ENCODE measurements at regions not wholly inside any gene's neighbourhood (a gene's known extent, or its start where the extent isn't known, plus 50 kb on each side); places are given as distances from the start of the nearest gene placed in this dataset.

GRCh38 chr7:146054909-146055308 lies 61.7 kb upstream of the CNTNAP2 start:
- Histone ChIP-seq H3K4me3 (replicated peaks in 1 of 2; ENCODE audit: low read depth in 1 of 2, low read length in 2 of 2) (no peak overlapping the region), H3K4me1 (ENCODE audit: control insufficient read depth in 1 of 2, insufficient read depth in 2 of 2, low read length in 2 of 2) (no peaks in the 10 kb centered on the region), H3K27me3 (ENCODE audit: insufficient read depth, low read length) (no peaks in the 10 kb centered on the region), H3K4me2 (ENCODE audit: low read length) (no peak overlapping the region), H3K9ac (ENCODE audit: low read length) (no peak overlapping the region), H3K27ac (ENCODE audit: low read depth, low read length) (no peak overlapping the region), H3K79me2 (ENCODE audit: insufficient read depth, low read length) (no peaks in the 10 kb centered on the region), H3K36me3 (ENCODE audit: control insufficient read depth in 1 of 2, insufficient read depth in 2 of 2, low read length in 2 of 2) (no peaks in the 10 kb centered on the region), H2AFZ (ENCODE audit: low read depth, low read length, poor library complexity, severe bottlenecking) (no peak overlapping the region), H3K9me2 (ENCODE audit: insufficient read depth) (no peaks in the 10 kb centered on the region), H4K20me1 (ENCODE audit: insufficient read depth) (no peaks in the 10 kb centered on the region), H3K9me3 (ENCODE audit: control insufficient read depth in 1 of 2, insufficient read depth in 1 of 2, low read depth in 1 of 2, low read length in 2 of 2) (peaks cover 0 to 12% of the 10 kb centered on the region in 2 experiments; a peak in 2 of 4 replicates)
- ChIA-PET RAD21 (ENCODE audit: low non-redundant PET in 1 of 2, low total read pairs in 2 of 2, uncharacterized antibody in 2 of 2, unreplicated experiment in 2 of 2) (no interaction called here), CTCF (no interaction called here), POLR2A (no interaction called here)
- no peak for TF ChIP-seq ELF1 (IDR thresholded peaks at IDR 0.05; ENCODE audit: borderline replicate concordance, low read depth)
- no peak for TF ChIP-seq JUND (IDR thresholded peaks at IDR 0.05)
- TF ChIP-seq POLR2A (IDR thresholded peaks at IDR 0.05; ENCODE audit: borderline replicate concordance, extremely low read depth, insufficient read depth, insufficient read length) = no peak
- TF ChIP-seq ZNF274 (IDR thresholded peaks at IDR 0.05; ENCODE audit: low read depth, low read length) = no peak
- no peak for TF ChIP-seq ATF3 (IDR thresholded peaks at IDR 0.05)
- no peak for TF ChIP-seq EZH2 (IDR thresholded peaks at IDR 0.05)
- TF ChIP-seq CBX3 (IDR thresholded peaks at IDR 0.05; ENCODE audit: low read depth) = no peak
- no peak for TF ChIP-seq EZH2phosphoT487 (IDR thresholded peaks at IDR 0.05; ENCODE audit: borderline replicate concordance)
- TF ChIP-seq RAD21 (IDR thresholded peaks at IDR 0.05; ENCODE audit: low read depth) = no peak
- no peak for TF ChIP-seq ZBTB33 (IDR thresholded peaks at IDR 0.05; ENCODE audit: extremely low read depth, insufficient replicate concordance, low read length)
- TF ChIP-seq FOSL1 (IDR thresholded peaks at IDR 0.05; ENCODE audit: low read depth) = no peak
- no peak for TF ChIP-seq CEBPB (IDR thresholded peaks at IDR 0.05; ENCODE audit: low read depth)
- no peak for TF ChIP-seq SIN3A (IDR thresholded peaks at IDR 0.05; ENCODE audit: low read depth)
- no peak for TF ChIP-seq ZFX (IDR thresholded peaks at IDR 0.05)
- TF ChIP-seq POLR2AphosphoS5 (IDR thresholded peaks at IDR 0.05; ENCODE audit: low read depth, low read length) = no peak
- no peak for TF ChIP-seq MAX (IDR thresholded peaks at IDR 0.05)
- TF ChIP-seq YY1 (IDR thresholded peaks at IDR 0.05; ENCODE audit: extremely low read depth, insufficient replicate concordance, low read depth, low read length) = no peak
- no TSS peak for BruUV-seq (replicated peaks)
- intact Hi-C loops (cut with micrococcal nuclease) = no loop called here
- DNase-seq (ENCODE audit: low read depth, low spot score) (no peak), ATAC-seq (no peak)

Measured in HCT116 (cell line).